LNCaP clone FGC (cell line): ENCODE measurements at regions not wholly inside any gene's neighbourhood (a gene's known extent, or its start where the extent isn't known, plus 50 kb on each side); places are given as distances from the start of the nearest gene placed in this dataset.

Source experiments
- DNase-seq: peaks from one replicate; pipeline ENCODE4 v3.0.0-alpha.2; 2011; ENCODE audit warnings: low read depth
- H3K4me3 ChIP-seq: 2 replicates; pipeline ENCODE4 v1.5.1; 2011; ENCODE audit warnings: mild to moderate bottlenecking, low read depth, low read length, control low read depth
- TF ChIP-seq, protein P1 (sequence below): IDR thresholded peaks from 2 replicates; pipeline ENCODE4 v1.5.1; 2012; ENCODE audit warnings: mild to moderate bottlenecking; ENCODE audit not compliant: control insufficient read depth, insufficient read depth; ENCODE audit errors: extremely low read depth

DNA sequence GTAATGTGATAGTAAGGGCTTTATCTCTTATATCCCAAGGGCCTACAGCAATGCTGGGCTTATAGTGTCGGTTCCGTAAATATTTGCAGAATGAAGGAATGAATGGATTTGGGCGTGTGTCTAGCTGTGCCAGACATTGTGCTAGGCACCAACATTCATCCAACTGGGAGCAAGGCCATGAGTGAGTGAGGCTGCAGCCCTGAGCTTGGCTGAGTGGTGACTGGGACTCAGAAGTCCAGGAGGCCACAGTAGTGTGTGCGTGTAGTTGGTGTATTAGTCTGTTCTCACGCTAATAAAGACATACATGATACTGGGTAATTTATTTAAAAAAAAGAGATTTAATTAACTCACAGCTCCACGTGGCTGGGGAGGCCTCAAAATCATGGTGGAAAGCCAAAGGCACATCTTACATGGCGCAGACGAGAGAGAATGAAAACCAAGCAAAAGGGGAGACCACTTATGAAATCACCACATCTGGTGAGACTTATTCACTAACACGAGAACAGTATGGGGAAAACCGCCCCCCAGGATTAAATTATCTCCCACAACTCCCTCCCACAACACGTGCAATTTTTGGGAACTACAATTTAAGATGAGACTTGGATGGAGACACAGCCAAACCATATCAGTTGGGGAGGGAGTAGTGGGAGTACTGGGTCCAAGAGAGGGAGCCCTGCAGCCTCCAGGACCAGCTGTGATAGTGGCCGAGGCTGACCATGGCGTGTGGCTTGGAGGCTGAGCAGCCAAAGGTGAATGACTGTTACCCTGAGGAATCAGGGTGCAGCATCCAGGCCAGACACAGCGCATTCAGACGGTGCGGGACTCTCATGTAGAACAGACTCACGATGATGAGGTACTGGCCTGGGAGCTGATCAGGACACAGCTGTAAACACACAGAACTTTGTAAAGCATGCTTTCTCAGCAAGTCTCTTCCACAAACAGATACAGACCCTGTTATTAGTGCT lies 104.6 kb downstream of the TEX26 start:
- no peak for DNase-seq
- H3K4me3 ChIP-seq: no peak overlapping the region
- TF ChIP-seq, protein P1, sequence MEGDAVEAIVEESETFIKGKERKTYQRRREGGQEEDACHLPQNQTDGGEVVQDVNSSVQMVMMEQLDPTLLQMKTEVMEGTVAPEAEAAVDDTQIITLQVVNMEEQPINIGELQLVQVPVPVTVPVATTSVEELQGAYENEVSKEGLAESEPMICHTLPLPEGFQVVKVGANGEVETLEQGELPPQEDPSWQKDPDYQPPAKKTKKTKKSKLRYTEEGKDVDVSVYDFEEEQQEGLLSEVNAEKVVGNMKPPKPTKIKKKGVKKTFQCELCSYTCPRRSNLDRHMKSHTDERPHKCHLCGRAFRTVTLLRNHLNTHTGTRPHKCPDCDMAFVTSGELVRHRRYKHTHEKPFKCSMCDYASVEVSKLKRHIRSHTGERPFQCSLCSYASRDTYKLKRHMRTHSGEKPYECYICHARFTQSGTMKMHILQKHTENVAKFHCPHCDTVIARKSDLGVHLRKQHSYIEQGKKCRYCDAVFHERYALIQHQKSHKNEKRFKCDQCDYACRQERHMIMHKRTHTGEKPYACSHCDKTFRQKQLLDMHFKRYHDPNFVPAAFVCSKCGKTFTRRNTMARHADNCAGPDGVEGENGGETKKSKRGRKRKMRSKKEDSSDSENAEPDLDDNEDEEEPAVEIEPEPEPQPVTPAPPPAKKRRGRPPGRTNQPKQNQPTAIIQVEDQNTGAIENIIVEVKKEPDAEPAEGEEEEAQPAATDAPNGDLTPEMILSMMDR: no peak

DNA sequence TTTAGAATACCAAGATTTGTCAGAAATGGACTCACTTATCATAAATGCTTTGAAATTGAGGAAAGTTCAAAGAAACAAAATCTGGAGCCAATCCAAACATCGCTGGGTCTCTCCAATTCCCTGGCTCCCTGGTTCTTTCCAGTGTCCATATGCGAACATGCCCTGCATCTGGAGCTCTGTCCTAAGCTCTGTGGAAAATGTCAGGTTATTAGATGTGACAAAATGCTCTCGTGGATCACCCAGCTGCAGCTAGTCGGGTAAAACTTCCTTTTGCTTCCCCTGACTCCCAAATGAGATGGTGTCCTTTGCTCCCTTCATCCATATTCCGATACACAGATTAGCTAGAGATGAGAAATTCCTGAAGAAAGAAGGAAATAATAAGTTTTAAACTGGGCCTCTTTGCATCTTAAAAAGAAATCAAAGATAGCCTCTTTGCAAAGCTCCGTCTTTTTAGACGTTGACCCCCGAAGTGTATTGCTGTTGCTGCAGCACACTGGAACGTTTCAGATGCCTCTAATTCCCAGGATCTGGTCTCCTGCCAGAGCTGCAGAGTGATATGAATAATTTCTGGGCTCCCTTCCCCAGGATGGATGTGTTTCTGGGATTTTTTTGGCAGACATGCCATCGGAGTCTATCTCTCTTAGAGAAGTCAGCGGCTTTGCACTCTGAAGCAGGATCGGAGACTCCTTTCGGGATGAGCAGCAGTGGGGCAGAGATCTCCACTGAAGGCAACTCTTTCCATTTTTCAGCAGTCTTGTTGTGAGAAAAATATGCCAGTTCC lies 102.9 kb downstream of the TEX26 start:
- no peak overlapping the region for H3K4me3 ChIP-seq
- TF ChIP-seq, protein P1: no peak
- DNase-seq: no peak

DNA sequence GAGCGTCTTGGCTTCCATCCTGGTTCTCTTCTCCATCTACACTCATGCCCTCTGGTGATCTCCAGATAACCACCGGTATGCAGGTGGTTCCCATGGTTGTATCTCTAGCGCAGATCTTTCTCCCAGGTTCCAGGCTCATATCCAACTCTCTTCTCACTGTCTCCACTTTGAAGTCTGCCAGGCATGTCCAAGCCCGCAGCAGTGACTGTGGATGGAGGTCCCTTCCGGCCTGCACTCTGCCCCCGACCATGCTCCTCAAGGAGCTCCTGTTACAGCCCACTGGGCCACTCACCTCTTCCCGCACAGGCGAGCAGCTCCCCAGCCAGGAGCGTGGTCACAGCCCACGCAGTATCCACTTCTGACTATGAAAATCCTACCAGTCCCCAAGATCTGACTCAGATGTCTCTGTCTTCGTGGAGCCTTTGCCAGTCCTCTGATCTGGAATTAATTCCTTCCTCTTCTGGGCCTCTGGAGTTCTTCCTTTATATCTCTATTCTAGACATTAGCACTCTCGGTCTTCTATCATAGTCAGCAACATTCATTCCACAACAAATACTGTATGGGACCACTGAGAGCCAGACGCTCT lies 100.2 kb downstream of the TEX26 start:
- no peak overlapping the region for H3K4me3 ChIP-seq
- TF ChIP-seq, protein P1: no peak
- no peak for DNase-seq

DNA sequence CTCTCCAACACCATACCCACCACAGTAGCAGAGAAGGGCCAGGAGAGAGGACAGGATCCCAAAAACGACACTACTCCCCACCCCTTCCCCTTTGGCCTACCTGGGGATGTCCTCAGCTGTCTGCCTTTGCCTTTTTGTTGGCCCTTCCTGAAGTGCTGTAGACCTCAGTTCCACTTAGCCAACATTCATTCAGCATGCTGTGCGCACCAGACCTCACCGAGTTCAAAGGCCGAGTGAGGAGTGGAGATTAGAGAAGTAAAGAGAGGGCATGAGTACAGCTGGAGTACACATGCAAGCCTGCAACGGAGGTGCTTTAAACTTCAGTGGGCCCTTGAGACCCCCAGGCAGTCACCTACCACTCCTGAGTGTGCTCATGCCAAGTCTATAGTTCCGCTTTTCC lies 99.0 kb downstream of the TEX26 start:
- TF ChIP-seq, protein P1: no peak
- DNase-seq: no peak
- H3K4me3 ChIP-seq: no peak overlapping the region

DNA sequence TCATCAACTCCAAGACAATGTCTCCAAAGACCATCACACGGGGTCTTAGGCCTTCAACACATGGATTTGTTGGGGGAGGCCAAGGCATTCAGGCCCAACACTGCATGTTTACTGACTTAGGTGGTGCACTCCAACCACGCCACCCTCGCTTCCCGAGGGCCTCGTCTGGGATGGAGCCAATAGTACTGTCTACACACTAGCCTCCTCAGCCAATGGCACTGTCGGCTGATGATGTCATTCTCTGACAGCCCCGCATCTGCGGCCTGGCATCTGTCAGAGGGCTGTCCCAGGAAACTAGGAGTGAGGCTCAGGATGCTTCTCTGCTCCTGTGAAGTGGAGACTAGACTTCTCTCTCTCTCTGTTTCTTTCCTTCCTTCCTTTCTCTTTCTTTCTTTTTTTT lies 96.6 kb downstream of the TEX26 start:
- H3K4me3 ChIP-seq: no peak overlapping the region
- no peak for DNase-seq
- TF ChIP-seq, protein P1: no peak

DNA sequence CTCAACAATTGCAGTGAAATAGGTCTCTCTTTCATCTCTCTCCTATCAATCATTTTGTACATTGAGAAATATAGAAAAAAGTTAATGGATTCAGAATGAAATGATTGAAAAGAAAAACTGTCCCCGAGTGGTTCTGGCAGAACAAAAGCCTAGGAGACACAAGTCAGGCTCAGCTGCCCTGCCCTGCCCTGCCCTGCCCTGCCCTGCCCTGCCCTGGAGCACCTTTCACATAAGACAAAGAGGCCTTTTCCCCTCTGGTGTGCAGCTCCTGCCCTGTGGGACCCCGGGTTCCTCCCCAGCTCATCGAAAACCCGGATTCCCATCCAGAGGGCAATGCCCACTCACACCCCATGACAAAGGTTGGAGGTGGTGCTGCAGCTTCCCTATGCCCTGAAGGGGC lies 94.7 kb downstream of the TEX26 start:
- DNase-seq: no peak
- no peak overlapping the region for H3K4me3 ChIP-seq
- TF ChIP-seq, protein P1: no peak
